Sciatic nerve (tissue), 2 donors: ENCODE measurements at regions not wholly inside any gene's neighbourhood (a gene's known extent, or its start where the extent isn't known, plus 50 kb on each side); places are given as distances from the start of the nearest gene placed in this dataset.

Experiments
- ATAC-seq: fragments of 200-7000 bp; cut with Tn5 transposase; one replicate; pipeline ENCODE4 v1.9.1; 2020; ENCODE audit warnings: mild to moderate bottlenecking, moderate library complexity
- DNase-seq: peaks from one replicate; pipeline ENCODE4 v3.0.0-alpha.2; 2020; ENCODE audit warnings: low spot score
- intact Hi-C: fragments of 100-400 bp; cut with DNase I; formaldehyde crosslinking; loops from one replicate; pipeline ENCODE4 v1.14.2; 2022
- donor health status: DM: no; HTN: no; CAD: no.
- donor health status: DM: no; HTN: no; CAD: no.

DNA sequence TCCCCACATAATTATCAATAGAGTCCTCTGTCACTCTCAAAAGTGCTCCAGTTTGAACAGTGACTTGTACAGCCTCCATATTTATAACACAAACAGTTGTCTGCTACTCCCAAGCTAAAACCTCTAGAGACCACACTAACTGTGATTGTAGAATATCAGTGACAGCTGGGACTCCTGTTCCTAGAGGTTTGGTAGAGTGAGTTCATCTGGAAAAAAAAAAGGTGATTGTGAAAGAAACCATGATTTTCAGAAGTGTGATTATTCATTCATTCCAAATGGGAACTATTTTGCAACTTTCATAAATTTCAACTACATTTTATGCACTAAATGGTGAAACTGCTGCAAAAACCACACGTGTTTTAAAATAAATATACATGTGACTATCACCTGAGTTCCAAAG lies 128.0 kb upstream of the PLXNC1 start:
- intact Hi-C loops, result no loop called here
- ATAC-seq (peak; percentile 34), DNase-seq (no peak)

DNA sequence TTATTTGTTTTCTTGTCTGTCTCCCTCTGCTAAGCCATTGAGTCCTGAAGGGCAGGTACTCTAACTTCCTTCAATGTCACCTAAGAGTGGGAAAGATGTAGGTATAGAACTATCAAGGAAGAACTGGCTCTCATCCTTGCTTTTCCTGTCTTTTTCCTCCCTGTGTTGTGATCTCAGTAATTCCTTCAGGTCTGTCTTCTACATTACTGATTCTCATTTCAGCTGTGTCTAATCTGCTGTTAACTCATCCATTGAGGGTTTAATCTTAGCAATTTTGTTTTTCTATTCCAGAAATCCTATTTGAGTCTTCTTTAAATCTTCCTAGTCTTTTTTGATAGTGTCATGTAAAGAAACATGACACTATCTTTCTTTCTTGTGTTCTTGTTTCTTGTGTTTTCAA lies 124.5 kb upstream of the PLXNC1 start:
- no peak for ATAC-seq
- no peak for DNase-seq
- intact Hi-C loops, result no loop called here

DNA sequence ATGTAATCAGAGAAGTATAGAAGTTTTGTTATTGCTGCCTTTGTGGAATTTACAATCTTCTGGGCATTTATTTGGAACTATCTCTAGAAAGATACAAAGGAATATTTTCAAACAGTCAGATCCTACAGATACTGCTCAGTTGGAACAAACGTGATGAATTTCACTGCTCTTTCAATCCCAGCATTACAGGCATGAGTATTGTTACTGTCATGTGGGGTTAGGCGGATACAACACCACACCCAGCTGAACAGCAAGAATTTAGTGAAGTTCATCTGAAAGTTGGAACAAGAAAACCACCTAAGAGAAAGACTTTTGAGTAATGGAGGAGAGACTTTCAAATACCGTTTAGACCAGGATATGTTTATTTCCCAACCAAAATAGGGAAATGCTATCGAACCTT lies 123.3 kb upstream of the PLXNC1 start:
- intact Hi-C loops, result no loop called here
- ATAC-seq, result no peak
- DNase-seq, result no peak

DNA sequence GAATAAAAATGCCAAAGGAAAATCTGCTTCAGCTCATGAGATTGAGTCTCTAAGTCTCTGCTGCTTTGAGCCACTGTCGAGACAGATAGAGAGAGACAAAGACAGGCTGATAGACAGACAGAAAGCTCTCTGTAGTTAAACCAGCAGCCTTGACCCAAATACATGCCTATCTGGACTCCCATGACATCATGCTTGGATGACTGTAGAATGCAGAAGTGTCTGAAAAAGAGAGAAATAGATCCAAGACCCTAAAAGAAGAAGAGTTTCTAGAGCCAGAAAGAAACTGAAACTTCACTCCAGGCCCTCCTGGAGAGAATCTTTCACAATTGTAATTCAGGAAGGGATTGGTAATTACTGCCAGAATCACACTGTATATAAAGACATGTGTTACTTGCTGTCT lies 122.6 kb upstream of the PLXNC1 start:
- intact Hi-C loops, result no loop called here
- DNase-seq (no peak), ATAC-seq (no peak)

DNA sequence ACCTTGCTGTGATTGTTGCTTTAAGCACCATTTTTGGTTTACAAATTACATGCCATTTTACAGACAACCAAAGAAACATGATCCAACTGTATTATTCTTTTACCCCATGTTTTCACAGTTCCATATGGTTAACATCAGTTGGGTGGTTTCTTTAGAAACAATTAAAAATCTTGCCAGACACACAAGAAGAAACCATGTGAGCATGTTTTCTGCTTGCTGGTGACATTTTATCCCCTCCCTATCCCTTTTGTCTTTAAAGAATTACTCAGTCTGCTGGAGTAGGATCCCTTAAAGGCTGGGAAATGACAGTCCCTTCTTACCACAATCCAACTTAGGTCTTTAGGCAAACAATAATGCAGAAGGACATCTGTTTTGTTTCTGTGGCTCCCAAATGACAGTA lies 121.8 kb upstream of the PLXNC1 start:
- no peak for ATAC-seq
- DNase-seq, result no peak
- intact Hi-C loops, result no loop called here

DNA sequence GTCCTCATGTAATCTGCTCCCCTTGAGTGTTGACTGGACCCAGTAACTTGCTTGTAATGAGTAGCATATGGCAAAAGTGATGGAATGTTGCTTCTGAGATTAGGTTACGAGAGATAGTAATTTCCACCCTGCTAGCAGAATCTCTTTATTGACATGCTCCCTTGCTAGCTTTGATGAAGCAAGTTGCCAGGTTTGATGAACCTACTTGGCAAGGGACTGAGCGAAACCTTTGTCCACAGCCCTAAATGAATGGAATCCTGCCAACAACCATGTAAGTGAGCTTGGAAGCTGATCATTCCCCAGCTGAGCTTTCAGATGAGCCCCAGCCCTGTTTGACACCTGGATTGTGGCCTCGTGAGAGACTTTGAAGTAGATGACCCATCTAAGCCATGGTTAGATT lies 120.8 kb upstream of the PLXNC1 start:
- intact Hi-C loops, result no loop called here
- no peak for DNase-seq
- ATAC-seq, result no peak

DNA sequence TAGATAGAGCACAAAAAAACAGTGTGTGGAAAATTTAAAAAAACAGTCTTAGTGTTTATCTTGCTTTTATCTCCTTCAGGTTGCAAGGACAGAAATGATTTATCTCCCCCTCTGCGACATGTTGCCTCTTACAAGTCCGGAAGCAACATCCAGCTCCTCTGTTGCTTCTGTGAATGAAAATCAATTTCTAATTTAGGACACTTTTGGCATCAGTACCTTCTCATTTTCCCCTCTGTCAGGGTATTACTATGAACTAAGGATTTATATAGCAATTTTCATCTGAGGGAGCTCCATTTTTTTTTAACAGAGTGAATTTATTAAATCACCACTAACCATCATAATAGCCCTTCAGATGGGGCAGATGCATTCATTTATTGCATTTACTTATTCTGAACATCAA lies 116.6 kb upstream of the PLXNC1 start:
- intact Hi-C loops, result no loop called here
- no peak for ATAC-seq
- DNase-seq, result no peak

DNA sequence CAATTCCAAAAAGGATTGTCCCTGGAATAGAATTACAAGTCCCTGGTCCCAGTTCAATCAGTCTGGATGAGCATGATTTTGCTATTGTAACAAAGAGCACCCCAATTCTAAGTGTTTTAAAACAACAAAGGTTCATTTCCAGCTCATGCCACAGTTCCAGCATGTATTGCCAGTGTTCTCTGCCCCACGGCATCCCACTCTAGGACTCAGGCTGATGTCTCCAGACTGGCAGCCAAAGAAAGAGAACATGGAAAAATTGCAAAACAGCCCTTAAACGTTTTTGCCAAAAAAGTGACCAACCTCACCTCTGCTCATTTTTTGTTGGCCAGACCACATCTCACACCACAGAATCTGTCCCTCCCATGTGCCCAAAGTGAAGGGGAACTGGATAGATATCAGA lies 116.0 kb upstream of the PLXNC1 start:
- peak; percentile 66 for ATAC-seq

DNA sequence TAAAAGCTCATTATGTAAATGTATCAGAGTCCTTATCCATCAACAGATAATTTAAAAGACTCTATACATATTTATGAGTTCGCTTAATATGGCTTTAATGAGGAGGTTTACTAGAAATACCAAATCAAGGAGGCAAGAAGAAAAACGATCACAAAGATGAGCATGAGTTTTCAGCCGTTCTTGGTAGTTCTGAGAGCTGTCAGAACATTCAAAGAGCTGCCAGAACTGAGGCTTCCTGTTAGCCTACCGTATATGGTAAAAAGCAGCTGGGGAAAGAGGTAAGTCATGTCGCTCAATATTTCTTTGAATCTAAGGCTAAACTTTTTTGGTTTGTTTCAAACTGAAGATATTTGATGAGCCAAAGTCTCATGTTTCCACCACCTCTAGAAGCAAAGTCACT lies 115.3 kb upstream of the PLXNC1 start:
- intact Hi-C loops, result no loop called here

More for the DNA sequence above, 116.0 kb upstream of the PLXNC1 start:
- DNase-seq, result no peak
- intact Hi-C loops, result no loop called here

DNA sequence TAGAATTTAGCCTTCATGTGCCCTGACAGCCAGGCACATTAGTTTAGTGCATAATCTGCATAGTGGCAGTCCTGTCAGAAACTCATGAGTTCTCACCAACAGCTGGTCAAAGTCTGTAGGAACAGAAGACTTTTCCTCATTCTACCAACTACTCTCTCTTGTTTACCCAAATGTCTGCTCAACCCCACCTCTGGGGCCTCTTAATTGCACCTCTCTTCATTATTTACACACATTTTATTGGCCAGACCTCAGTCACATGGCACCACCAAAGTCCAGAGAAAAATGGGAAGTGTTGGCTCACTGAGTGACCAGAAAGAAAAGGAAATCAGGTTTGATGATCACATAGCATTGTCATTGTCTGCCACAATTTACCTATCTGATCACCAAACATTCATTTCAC lies 114.6 kb upstream of the PLXNC1 start:
- DNase-seq (no peak), ATAC-seq (no peak)
- intact Hi-C loops, result no loop called here

More for the DNA sequence above, 115.3 kb upstream of the PLXNC1 start:
- ATAC-seq (no peak), DNase-seq (no peak)

DNA sequence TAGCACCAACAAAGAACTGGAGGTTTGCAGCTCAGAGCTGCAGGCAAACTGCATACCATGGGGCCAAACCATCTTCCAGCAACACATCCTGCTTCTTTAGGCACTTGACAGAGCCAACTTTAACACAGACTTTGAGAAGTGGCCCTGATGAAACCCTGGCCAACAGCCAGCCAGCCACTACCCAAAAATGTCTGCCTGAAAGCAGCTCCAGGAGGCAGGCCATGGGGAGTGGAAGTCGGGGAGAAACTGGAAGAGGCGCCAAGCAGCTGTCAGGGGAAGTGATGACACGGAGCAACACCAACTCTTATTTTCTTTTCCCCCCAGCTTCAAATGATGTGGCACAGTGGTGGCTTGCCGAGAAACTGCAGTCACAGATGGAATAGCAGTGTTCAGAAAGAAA lies 110.9 kb upstream of the PLXNC1 start:
- intact Hi-C loops, result no loop called here

DNA sequence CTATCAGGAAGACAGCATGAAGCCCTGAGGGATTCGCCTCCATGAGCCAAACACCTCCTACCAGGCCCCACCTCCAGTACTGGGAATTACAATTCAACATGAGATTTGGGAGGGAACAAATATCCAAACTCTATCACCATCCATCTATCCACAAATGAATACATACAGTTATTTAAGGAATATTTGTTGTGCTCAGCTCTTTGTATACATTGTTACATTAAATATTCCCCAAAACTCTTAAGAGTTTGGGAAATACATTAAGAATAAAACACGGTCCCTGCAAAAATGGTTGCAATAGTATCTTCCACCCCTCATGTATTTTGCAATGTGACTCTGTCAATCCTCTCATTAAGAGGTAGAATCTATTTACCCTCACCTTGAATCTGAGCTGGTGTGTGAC lies 109.8 kb upstream of the PLXNC1 start:
- ATAC-seq, result no peak
- intact Hi-C loops, result no loop called here

More for the DNA sequence above, 110.9 kb upstream of the PLXNC1 start:
- DNase-seq (no peak), ATAC-seq (no peak)

DNA sequence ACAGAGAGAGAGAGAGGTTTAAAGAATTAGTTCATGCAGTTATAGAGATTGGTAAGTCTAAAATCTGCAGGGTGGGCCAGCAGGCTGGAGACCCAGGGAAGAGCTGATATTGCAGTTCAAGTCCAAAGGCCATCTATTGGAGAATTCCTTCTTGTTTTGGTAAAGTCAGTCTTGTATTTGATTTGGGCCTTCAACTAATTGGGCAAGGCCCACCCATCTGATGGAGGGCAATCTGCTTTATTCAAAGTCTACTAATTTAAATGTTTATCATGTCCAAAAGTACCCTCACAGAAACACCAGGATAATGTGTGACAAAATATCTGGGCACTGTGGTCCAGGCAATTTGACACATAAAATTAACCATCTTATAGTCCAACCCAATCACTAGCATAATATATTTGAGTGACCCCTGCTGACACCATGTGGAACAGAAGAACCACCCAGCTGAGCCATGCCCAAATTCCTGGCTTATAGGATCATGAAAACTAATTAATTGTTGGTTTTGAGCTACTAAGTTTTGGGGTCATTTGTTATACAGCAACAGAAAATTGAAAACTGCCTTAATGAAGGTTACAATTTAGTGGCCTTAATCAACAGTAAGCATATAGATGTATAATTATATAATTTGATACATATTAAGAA lies 109.1 kb upstream of the PLXNC1 start:
- DNase-seq, result no peak
- no peak for ATAC-seq
- intact Hi-C loops, result no loop called here

More for the DNA sequence above, 109.8 kb upstream of the PLXNC1 start:
- no peak for DNase-seq

DNA sequence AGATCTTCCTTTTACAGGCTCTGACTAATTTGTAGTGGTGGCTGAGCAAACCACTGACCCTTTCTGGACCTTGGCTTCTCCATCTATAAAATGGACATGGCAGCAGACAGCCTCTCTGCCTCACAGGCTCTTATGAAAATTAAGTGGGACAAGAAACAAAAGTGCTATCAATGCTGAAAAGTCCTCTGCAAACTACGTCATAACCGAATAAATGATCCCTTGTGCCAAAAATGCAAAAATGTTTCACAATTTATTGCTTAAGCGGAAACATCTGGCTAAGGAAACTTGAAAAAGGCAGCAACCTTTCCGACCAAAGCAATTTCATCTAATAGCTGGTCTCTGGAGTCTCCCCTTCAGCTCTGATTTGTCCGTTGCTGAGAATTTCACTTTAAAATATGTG lies 108.5 kb upstream of the PLXNC1 start:
- peak; percentile 78 for ATAC-seq
- no peak for DNase-seq
- intact Hi-C loops, result no loop called here

DNA sequence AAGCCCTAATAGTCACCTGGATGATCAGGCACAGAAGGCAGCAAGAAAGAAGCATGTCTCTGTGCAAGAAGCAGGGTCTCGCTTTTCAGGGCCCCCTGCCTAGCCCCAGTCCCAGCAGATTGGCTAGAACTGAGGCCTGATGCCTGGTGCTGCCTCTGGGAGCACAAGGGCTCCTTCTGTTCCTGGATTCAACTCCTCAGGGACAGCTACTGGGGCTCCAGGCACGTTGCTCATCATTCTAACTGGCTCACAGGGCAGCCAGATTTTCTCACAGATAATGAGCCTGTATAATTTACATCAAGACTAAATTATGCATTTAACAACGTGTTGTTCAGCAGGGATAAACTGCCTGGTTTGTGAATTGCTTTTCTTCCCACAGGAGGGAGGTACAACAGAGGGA lies 106.5 kb upstream of the PLXNC1 start:
- ATAC-seq, result peak; percentile 35
- intact Hi-C loops, result no loop called here
- DNase-seq, result no peak

DNA sequence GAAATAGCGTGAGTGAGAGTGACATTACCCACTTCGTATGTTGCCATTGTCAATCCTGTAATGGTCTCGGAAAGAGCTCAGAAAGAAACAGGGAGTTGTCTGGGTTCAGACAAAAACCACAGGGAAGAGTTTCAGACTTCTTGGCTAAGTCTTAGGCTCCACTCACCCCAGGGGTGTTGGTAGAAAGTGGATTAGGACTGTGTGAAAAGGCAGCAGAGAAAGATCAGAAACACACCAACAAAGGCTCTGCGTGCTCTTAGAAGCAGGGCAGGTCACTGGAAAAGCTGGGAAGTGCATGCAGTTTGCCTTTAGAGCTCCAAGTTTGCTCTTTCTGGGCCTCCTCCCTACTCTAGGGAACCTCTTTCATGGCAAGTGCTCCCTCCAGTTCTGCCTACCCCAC lies 106.1 kb upstream of the PLXNC1 start:
- intact Hi-C loops, result no loop called here
- DNase-seq (no peak), ATAC-seq (peak; percentile 74)

DNA sequence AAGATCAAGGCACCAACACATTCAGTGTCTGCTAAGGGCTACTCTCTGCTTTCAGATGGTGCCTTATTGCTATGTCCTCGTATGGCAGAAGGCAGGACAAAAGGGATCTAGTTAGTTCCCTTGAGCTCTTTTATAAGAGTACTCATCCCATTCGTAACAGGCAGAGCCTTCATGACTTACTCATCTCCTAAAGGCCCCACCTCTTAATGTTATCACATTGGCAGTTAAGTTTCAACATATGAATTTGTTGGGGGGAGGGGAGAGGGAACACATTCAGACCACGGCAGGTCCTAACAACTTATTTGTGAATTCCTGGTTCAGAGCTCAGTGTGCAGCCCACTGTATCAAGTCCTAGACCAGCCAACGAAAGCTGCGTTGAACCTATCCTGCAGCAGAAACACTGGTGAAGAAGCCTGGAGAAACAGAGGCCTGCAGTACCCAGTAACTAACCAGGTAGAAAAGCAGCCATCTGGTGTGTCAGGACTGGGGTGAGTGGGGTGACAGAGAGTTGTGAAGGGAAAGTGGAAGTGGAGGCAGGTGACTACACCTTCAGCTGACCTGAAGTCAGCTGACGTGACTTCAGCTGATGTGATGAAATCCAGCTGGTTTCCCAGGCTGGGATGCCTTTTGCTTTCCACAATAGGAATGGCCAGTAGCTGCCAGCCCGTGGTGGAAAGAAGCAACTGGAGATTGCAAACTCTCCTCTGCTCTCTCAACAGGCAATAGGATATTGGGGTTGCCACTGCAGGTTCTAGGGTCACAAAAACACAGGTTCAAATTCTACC lies 101.6 kb upstream of the PLXNC1 start:
- DNase-seq (no peak), ATAC-seq (no peak)
- intact Hi-C loops, result no loop called here

DNA sequence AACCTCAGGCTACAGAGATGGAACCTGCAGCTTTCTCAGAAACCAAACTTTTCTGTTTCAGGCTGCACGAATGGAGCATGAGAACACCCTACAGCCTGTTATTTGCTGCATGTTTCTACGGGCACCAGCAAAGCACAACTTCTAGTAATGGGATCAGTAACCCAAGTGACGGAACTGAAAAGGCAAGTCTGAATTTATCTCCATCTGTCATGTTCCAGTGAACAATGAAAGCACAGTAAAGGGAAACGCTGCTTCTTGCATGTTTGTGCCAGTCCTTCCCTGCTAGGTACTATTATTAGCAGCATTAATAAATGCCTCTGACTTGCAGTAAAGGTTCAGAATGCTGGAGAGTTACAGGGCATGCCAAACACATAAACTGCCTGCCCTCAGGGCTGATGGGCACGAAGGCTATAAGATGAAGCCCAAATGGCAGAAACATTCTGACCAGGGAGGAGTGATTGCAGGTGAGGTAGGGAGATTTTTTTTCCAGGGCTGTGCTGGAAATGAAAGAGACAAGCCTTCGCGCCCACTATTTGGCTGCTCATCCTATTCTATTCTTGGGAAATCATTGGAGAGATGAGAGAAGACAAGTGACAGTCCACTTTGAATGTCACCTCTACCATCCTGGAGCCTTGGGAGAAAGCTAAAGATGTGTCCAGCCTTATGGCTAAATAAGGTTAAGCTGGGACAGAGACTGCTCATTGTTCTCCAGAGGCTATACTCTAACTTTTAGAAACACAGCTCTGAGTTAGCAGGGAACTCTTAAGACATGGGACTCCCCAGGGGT lies 100.4 kb upstream of the PLXNC1 start:
- intact Hi-C loops, result no loop called here
- ATAC-seq, result no peak

DNA sequence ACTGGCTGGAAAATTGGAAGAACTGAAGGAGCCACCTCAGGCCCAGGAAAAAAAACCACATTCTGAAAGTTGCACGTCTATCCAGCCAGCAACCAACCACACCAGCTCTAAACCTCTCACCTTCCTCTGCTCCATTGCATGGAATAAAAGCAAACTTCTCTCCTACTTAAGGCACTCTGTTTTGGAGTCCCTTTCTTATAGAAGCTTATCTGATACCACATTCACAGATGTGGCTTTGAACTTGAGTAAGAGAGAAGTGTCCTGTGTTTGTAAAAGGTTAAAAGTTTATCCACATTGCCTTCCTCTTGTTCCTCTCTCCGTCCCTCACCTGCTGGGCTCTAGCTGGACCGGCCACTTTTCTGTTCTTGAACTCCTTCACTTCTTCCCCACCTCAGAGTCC lies 99.6 kb upstream of the PLXNC1 start:
- DNase-seq (no peak), ATAC-seq (no peak)
- intact Hi-C loops, result no loop called here

More for the DNA sequence above, 100.4 kb upstream of the PLXNC1 start:
- DNase-seq, result no peak

DNA sequence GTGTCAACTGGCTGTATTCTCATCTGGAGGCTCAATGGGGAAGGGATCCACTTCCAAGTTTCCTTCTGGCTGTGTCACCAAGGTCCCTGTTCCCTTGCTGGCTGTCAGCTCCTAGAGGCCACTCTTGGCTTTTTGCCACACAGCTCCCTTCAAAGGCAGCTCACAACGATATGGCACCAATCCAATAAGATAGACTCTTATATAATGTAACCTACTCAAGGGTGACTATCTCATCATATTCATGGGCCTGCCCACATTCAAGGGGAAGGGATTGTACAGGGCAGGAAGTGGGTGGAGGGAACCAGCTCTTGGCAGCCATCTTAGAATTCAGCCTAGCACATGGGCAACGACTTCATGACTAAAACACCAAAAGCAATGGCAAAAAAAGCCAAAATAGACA lies 98.7 kb upstream of the PLXNC1 start:
- DNase-seq (no peak), ATAC-seq (no peak)
- intact Hi-C loops, result no loop called here
